Stimulated activated CD8-positive, alpha-beta memory T cell treated with anti-CD3 and anti-CD28 coated beads, Interleukin-7, amount 100 ng/mL, for 1 hour (primary cell): ENCODE measurements at regions not wholly inside any gene's neighbourhood (a gene's known extent, or its start where the extent isn't known, plus 50 kb on each side); places are given as distances from the start of the nearest gene placed in this dataset.
"Not testable (repeated sequence)": the region's sequence is repeated elsewhere in the genome, so short reads cannot be mapped to it uniquely, and the experiment has no call there.

Experiments used
- DNase-seq, 2 donors: peaks; one replicate each; pipeline ENCODE4 v3.0.0-alpha.2; 2020; ENCODE audit warnings: low read depth in 2 of 2

- no peak for DNase-seq
Measured at GRCh38 chr2:147019311-147019710, 825.5 kb upstream of the ACVR2A start.

GRCh38 chr2:147017951-147018645 is 826.7 kb upstream of the ACVR2A start:
- DNase-seq, result no peak

GRCh38 chr2:147016181-147016580 is 828.6 kb upstream of the ACVR2A start:
- DNase-seq, result no peak

GRCh38 chr2:147015591-147015990 is 829.2 kb upstream of the ACVR2A start:
- no peak for DNase-seq

- DNase-seq, result no peak
Measured at GRCh38 chr2:147013696-147014392, 831.0 kb upstream of the ACVR2A start.

- no peak for DNase-seq
Measured at GRCh38 chr2:147008481-147008880, 836.3 kb upstream of the ACVR2A start.

GRCh38 chr2:147006736-147007141 is 838.1 kb upstream of the ACVR2A start:
- DNase-seq, result no peak

- no peak for DNase-seq
Measured at GRCh38 chr2:147003081-147003480, 841.7 kb upstream of the ACVR2A start.

- no peak for DNase-seq
Measured at GRCh38 chr2:147002256-147002655, 842.6 kb upstream of the ACVR2A start.

- DNase-seq, result no peak
Measured at GRCh38 chr2:147001061-147001460, 843.8 kb upstream of the ACVR2A start.

- not testable (repeated sequence) for DNase-seq
Measured at GRCh38 chr2:147000151-147000550, 844.7 kb upstream of the ACVR2A start.

- DNase-seq, result no peak
Measured at GRCh38 chr2:146997945-146998344, 846.9 kb upstream of the ACVR2A start.

- no peak for DNase-seq
Measured at GRCh38 chr2:146997488-146997887, 847.3 kb upstream of the ACVR2A start.

GRCh38 chr2:146994246-146994645 is 850.6 kb upstream of the ACVR2A start:
- DNase-seq, result no peak

GRCh38 chr2:146992466-146992865 is 852.4 kb upstream of the ACVR2A start:
- no peak for DNase-seq

GRCh38 chr2:146992057-146992456 is 852.8 kb upstream of the ACVR2A start:
- DNase-seq, result no peak

- no peak for DNase-seq
Measured at GRCh38 chr2:146990311-146991054, 854.3 kb upstream of the ACVR2A start.

GRCh38 chr2:146989741-146990140 is 855.1 kb upstream of the ACVR2A start:
- no peak for DNase-seq

- no peak for DNase-seq
Measured at GRCh38 chr2:146987996-146988395, 856.8 kb upstream of the ACVR2A start.

GRCh38 chr2:146986161-146986560 is 858.7 kb upstream of the ACVR2A start:
- no peak for DNase-seq

- DNase-seq, result no peak
Measured at GRCh38 chr2:146985753-146986152, 859.1 kb upstream of the ACVR2A start.

GRCh38 chr2:146984014-146984413 is 860.8 kb upstream of the ACVR2A start:
- no peak for DNase-seq

- no peak for DNase-seq
Measured at GRCh38 chr2:146982393-146982846, 862.4 kb upstream of the ACVR2A start.
